ENCODE measurements at regions not wholly inside any gene's neighbourhood (a gene's known extent, or its start where the extent isn't known, plus 50 kb on each side); places are given as distances from the start of the nearest gene placed in this dataset.

DNA sequence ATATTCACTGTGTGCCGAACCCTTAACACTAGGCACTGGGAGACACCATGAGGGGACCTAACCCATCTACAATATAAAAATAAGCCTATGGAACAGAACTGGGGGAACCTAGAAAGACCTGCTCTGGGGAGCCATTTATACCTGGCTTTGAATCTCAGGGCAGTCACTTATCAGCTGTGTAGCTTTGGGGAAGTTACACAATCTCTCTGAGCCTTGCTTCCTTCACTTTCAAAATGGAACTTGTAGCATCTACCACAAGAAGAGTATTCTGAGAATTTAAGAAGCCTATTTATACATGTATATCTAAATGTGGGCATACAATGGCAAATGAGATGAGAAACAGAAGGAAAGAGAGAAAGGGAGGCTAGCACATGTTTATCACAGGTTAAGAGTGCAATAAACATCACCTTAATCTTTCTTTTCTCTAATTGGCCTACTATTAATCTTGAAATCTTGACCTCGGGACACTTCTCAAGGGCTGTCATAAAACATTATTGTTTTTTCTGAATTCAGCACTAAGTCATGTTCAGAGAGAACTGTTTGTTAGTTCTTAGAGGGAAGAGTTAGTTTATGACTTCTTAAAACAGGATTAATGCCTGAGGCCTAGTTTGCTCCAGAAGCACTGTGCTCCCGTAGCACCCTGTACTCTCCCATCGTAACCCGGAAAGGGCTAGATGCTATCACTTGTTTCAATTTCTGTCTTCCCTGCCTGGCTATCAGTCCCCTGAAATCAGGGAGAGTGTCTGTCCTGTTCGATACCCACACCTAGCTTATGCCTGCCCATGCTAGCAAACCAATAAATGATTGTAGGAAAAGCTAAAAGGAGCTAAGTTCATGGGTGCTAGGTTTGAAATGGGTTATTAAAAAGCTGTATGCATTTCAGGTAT is 606.4 kb upstream of the CLINT1 start:
- TF ChIP-seq, protein P1, sequence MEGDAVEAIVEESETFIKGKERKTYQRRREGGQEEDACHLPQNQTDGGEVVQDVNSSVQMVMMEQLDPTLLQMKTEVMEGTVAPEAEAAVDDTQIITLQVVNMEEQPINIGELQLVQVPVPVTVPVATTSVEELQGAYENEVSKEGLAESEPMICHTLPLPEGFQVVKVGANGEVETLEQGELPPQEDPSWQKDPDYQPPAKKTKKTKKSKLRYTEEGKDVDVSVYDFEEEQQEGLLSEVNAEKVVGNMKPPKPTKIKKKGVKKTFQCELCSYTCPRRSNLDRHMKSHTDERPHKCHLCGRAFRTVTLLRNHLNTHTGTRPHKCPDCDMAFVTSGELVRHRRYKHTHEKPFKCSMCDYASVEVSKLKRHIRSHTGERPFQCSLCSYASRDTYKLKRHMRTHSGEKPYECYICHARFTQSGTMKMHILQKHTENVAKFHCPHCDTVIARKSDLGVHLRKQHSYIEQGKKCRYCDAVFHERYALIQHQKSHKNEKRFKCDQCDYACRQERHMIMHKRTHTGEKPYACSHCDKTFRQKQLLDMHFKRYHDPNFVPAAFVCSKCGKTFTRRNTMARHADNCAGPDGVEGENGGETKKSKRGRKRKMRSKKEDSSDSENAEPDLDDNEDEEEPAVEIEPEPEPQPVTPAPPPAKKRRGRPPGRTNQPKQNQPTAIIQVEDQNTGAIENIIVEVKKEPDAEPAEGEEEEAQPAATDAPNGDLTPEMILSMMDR (IDR thresholded peaks at IDR 0.05), result no peak
- TF ChIP-seq SP1 (CRISPR knock-in tag; conservative IDR thresholded peaks at IDR 0.05) (no peak), KAT7 (CRISPR knock-in tag; IDR thresholded peaks at IDR 0.05; ENCODE audit: borderline replicate concordance) (no peak), ZNF232 (CRISPR knock-in tag; IDR thresholded peaks at IDR 0.05) (no peak), JAZF1 (CRISPR knock-in tag; IDR thresholded peaks at IDR 0.05) (no peak), CREB1 (CRISPR knock-in tag; IDR thresholded peaks at IDR 0.05) (no peak), ESRRA (CRISPR knock-in tag; IDR thresholded peaks at IDR 0.05; ENCODE audit: borderline replicate concordance) (no peak), NR2C2 (CRISPR knock-in tag; IDR thresholded peaks at IDR 0.05) (no peak)
- TF ChIP-seq, protein P2, sequence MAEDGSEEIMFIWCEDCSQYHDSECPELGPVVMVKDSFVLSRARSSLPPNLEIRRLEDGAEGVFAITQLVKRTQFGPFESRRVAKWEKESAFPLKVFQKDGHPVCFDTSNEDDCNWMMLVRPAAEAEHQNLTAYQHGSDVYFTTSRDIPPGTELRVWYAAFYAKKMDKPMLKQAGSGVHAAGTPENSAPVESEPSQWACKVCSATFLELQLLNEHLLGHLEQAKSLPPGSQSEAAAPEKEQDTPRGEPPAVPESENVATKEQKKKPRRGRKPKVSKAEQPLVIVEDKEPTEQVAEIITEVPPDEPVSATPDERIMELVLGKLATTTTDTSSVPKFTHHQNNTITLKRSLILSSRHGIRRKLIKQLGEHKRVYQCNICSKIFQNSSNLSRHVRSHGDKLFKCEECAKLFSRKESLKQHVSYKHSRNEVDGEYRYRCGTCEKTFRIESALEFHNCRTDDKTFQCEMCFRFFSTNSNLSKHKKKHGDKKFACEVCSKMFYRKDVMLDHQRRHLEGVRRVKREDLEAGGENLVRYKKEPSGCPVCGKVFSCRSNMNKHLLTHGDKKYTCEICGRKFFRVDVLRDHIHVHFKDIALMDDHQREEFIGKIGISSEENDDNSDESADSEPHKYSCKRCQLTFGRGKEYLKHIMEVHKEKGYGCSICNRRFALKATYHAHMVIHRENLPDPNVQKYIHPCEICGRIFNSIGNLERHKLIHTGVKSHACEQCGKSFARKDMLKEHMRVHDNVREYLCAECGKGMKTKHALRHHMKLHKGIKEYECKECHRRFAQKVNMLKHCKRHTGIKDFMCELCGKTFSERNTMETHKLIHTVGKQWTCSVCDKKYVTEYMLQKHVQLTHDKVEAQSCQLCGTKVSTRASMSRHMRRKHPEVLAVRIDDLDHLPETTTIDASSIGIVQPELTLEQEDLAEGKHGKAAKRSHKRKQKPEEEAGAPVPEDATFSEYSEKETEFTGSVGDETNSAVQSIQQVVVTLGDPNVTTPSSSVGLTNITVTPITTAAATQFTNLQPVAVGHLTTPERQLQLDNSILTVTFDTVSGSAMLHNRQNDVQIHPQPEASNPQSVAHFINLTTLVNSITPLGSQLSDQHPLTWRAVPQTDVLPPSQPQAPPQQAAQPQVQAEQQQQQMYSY (CRISPR knock-in tag; IDR thresholded peaks at IDR 0.05), result no peak
- TF ChIP-seq, protein P3, sequence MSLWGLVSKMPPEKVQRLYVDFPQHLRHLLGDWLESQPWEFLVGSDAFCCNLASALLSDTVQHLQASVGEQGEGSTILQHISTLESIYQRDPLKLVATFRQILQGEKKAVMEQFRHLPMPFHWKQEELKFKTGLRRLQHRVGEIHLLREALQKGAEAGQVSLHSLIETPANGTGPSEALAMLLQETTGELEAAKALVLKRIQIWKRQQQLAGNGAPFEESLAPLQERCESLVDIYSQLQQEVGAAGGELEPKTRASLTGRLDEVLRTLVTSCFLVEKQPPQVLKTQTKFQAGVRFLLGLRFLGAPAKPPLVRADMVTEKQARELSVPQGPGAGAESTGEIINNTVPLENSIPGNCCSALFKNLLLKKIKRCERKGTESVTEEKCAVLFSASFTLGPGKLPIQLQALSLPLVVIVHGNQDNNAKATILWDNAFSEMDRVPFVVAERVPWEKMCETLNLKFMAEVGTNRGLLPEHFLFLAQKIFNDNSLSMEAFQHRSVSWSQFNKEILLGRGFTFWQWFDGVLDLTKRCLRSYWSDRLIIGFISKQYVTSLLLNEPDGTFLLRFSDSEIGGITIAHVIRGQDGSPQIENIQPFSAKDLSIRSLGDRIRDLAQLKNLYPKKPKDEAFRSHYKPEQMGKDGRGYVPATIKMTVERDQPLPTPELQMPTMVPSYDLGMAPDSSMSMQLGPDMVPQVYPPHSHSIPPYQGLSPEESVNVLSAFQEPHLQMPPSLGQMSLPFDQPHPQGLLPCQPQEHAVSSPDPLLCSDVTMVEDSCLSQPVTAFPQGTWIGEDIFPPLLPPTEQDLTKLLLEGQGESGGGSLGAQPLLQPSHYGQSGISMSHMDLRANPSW (CRISPR knock-in tag; conservative IDR thresholded peaks at IDR 0.05; ENCODE audit: low read depth), result no peak
- TF ChIP-seq, protein P4, sequence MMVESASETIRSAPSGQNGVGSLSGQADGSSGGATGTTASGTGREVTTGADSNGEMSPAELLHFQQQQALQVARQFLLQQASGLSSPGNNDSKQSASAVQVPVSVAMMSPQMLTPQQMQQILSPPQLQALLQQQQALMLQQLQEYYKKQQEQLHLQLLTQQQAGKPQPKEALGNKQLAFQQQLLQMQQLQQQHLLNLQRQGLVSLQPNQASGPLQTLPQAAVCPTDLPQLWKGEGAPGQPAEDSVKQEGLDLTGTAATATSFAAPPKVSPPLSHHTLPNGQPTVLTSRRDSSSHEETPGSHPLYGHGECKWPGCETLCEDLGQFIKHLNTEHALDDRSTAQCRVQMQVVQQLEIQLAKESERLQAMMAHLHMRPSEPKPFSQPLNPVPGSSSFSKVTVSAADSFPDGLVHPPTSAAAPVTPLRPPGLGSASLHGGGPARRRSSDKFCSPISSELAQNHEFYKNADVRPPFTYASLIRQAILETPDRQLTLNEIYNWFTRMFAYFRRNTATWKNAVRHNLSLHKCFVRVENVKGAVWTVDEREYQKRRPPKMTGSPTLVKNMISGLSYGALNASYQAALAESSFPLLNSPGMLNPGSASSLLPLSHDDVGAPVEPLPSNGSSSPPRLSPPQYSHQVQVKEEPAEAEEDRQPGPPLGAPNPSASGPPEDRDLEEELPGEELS (CRISPR knock-in tag; IDR thresholded peaks at IDR 0.05), result no peak
- TF ChIP-seq, protein P5, sequence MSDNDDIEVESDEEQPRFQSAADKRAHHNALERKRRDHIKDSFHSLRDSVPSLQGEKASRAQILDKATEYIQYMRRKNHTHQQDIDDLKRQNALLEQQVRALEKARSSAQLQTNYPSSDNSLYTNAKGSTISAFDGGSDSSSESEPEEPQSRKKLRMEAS (CRISPR knock-in tag; IDR thresholded peaks at IDR 0.05), result no peak
- TF ChIP-seq, protein P6, sequence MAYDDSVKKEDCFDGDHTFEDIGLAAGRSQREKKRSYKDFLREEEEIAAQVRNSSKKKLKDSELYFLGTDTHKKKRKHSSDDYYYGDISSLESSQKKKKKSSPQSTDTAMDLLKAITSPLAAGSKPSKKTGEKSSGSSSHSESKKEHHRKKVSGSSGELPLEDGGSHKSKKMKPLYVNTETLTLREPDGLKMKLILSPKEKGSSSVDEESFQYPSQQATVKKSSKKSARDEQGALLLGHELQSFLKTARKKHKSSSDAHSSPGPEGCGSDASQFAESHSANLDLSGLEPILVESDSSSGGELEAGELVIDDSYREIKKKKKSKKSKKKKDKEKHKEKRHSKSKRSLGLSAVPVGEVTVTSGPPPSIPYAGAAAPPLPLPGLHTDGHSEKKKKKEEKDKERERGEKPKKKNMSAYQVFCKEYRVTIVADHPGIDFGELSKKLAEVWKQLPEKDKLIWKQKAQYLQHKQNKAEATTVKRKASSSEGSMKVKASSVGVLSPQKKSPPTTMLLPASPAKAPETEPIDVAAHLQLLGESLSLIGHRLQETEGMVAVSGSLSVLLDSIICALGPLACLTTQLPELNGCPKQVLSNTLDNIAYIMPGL (CRISPR knock-in tag; IDR thresholded peaks at IDR 0.05), result no peak
- TF ChIP-seq, protein P7, sequence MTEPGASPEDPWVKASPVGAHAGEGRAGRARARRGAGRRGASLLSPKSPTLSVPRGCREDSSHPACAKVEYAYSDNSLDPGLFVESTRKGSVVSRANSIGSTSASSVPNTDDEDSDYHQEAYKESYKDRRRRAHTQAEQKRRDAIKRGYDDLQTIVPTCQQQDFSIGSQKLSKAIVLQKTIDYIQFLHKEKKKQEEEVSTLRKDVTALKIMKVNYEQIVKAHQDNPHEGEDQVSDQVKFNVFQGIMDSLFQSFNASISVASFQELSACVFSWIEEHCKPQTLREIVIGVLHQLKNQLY (CRISPR knock-in tag; IDR thresholded peaks at IDR 0.05), result no peak

Data from WTC11 (cell line).